HL-60 (cell line): ENCODE measurements at regions not wholly inside any gene's neighbourhood (a gene's known extent, or its start where the extent isn't known, plus 50 kb on each side); places are given as distances from the start of the nearest gene placed in this dataset.

Source experiments
- DNase-seq, 2 experiments: peaks; one replicate each; pipeline ENCODE4 v3.0.0-alpha.2; 2010 to 2020; ENCODE audit warnings: low read depth in 1 of 2, low spot score in 1 of 2
- H3K27ac ChIP-seq: fragments of 250-450 bp; sonication (Bioruptor Pico); replicated peaks from 2 replicates; pipeline ENCODE4 v1.5.1; 2020; ENCODE audit warnings: mild to moderate bottlenecking, moderate library complexity
- H3K27me3 ChIP-seq: fragments of 250-450 bp; sonication (Bioruptor Pico); 2 replicates; pipeline ENCODE4 v1.5.1; 2021; ENCODE audit warnings: mild to moderate bottlenecking, moderate library complexity; ENCODE audit not compliant: insufficient read depth, poor library complexity, severe bottlenecking
- H3K4me3 ChIP-seq: replicated peaks from 2 replicates; pipeline ENCODE4 v1.5.1; 2011; ENCODE audit warnings: mild to moderate bottlenecking, control low read depth, low read length; ENCODE audit not compliant: insufficient read depth
- GABPA ChIP-seq: IDR thresholded peaks from 2 replicates; pipeline ENCODE4 v1.6.1; 2012; ENCODE audit warnings: low read depth
- POLR2AphosphoS5 ChIP-seq: IDR thresholded peaks from 2 replicates; pipeline ENCODE4 v1.6.1; 2012; ENCODE audit warnings: low read depth
- SPI1 ChIP-seq: IDR thresholded peaks from 2 replicates; pipeline ENCODE4 v1.6.1; 2012; ENCODE audit warnings: low read depth, mild to moderate bottlenecking, borderline replicate concordance
- TF ChIP-seq, protein P1 (sequence below): IDR thresholded peaks from 2 replicates; pipeline ENCODE4 v1.6.1; 2012; ENCODE audit warnings: low read depth; ENCODE audit not compliant: insufficient replicate concordance
- TF ChIP-seq, protein P2 (sequence below): IDR thresholded peaks from one replicate; pipeline ENCODE4 v1.5.1; 2011; ENCODE audit warnings: low read length, control low read depth, inconsistent platforms; ENCODE audit not compliant: insufficient read depth

DNA sequence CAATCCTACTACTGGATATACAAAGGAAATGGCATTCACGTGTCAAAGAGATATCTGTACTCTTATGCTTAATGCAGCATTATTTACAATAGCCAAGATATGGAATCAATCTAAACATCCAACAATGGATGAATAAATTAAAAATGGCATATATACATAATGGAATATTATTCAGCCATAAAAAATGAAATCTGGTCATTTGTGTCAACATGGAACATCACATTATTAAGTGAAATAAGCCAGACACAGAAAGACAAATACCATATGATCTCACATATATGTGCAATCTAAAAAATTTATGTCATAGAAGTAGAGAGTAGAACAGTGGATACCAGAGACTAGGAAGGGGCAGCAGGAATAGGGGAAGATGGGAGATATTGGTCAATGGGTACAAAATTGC, 228.8 kb upstream of the TBX3 start:
- no peak for TF ChIP-seq SPI1
- TF ChIP-seq, protein P1, sequence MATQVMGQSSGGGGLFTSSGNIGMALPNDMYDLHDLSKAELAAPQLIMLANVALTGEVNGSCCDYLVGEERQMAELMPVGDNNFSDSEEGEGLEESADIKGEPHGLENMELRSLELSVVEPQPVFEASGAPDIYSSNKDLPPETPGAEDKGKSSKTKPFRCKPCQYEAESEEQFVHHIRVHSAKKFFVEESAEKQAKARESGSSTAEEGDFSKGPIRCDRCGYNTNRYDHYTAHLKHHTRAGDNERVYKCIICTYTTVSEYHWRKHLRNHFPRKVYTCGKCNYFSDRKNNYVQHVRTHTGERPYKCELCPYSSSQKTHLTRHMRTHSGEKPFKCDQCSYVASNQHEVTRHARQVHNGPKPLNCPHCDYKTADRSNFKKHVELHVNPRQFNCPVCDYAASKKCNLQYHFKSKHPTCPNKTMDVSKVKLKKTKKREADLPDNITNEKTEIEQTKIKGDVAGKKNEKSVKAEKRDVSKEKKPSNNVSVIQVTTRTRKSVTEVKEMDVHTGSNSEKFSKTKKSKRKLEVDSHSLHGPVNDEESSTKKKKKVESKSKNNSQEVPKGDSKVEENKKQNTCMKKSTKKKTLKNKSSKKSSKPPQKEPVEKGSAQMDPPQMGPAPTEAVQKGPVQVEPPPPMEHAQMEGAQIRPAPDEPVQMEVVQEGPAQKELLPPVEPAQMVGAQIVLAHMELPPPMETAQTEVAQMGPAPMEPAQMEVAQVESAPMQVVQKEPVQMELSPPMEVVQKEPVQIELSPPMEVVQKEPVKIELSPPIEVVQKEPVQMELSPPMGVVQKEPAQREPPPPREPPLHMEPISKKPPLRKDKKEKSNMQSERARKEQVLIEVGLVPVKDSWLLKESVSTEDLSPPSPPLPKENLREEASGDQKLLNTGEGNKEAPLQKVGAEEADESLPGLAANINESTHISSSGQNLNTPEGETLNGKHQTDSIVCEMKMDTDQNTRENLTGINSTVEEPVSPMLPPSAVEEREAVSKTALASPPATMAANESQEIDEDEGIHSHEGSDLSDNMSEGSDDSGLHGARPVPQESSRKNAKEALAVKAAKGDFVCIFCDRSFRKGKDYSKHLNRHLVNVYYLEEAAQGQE, result no peak
- TF ChIP-seq GABPA, result no peak
- TF ChIP-seq POLR2AphosphoS5, result no peak
- DNase-seq, result no peak
- Histone ChIP-seq H3K27ac (no peak overlapping the region), H3K4me3 (no peak overlapping the region), H3K27me3 (peaks cover 3% of the 10 kb centered on the region)

DNA sequence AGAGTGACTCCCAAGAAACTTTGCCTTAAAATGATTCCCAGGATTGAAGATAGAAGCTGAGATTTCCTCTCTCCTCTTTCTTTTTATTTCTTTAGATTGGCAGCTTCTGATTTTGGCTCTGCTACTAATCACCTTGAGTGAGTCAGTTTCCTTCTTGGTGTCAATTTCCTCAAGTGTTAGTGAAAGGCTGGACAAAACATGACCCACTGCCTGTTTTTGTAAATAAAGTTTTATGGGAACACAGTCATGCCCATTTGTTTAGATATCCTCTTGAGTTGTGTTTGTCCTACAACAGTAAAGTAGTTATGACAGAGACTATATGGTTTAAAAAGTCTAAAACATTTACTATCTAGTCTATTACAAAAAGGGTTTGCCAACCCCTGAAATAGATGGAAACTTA, 227.2 kb upstream of the TBX3 start:
- TF ChIP-seq SPI1 (no peak), GABPA (no peak), POLR2AphosphoS5 (no peak)
- TF ChIP-seq, protein P1, result no peak
- TF ChIP-seq, protein P2, sequence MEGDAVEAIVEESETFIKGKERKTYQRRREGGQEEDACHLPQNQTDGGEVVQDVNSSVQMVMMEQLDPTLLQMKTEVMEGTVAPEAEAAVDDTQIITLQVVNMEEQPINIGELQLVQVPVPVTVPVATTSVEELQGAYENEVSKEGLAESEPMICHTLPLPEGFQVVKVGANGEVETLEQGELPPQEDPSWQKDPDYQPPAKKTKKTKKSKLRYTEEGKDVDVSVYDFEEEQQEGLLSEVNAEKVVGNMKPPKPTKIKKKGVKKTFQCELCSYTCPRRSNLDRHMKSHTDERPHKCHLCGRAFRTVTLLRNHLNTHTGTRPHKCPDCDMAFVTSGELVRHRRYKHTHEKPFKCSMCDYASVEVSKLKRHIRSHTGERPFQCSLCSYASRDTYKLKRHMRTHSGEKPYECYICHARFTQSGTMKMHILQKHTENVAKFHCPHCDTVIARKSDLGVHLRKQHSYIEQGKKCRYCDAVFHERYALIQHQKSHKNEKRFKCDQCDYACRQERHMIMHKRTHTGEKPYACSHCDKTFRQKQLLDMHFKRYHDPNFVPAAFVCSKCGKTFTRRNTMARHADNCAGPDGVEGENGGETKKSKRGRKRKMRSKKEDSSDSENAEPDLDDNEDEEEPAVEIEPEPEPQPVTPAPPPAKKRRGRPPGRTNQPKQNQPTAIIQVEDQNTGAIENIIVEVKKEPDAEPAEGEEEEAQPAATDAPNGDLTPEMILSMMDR, result no peak
- DNase-seq, result no peak
- Histone ChIP-seq H3K4me3 (no peak overlapping the region), H3K27ac (no peak overlapping the region), H3K27me3 (peaks cover 3% of the 10 kb centered on the region)

DNA sequence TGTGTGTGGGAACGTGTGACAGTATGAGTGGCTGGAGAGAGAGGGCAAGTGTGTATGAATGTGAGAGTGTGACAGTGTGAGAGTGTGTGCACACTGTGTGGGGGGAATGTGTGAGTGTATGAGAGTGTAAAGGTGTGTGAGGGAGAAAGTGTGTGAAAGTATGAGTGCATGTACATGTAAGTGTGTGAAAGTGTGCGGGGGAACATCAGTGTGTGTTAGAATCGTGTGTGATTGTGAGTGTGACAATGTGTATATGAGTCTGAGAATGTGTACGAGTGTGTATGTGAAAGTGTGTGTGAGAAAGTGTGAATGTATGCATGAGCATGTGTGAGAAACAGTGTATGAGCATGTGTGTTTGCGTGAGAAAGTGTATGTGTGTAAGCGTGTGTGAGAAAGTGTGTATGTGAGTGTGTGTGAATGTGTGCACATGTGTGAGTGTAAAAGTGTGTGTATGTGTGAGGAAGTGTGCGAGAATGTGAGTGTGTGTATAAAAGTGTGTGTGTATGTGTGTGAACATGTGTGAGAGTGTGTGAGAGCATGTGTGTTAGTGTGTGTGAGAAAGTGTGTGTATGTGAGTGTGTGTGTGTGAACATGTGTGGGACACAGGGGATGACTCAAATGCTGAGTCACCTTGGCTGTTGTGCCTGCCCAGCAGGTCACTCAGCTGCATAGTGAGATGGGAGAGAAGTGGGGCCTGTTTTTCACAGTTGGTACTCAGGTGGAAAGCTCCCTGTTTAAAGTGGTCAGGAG, 220.5 kb upstream of the TBX3 start:
- H3K27ac ChIP-seq, result no peak overlapping the region
- peaks cover 2% of the 10 kb centered on the region for H3K27me3 ChIP-seq
- no peak for TF ChIP-seq GABPA
- TF ChIP-seq, protein P1, result no peak
- TF ChIP-seq, protein P2, result no peak
- TF ChIP-seq SPI1, result no peak
- no peak for TF ChIP-seq POLR2AphosphoS5
- no peak overlapping the region for H3K4me3 ChIP-seq
- DNase-seq, result no peak
